ENCODE measurements at regions not wholly inside any gene's neighbourhood (a gene's known extent, or its start where the extent isn't known, plus 50 kb on each side); places are given as distances from the start of the nearest gene placed in this dataset.
A peak's percentile ranks its signal among the peaks of the same experiment; 100 is the strongest.

- Histone ChIP-seq H3K36me3 (no peaks in the 10 kb centered on the region), H3K9me3 (replicated peaks) (no peaks in the 10 kb centered on the region), H3K4me1 (peaks cover 10% of the 10 kb centered on the region), H3K4me3 (no peak overlapping the region), H3K27ac (replicated peaks) (no peak overlapping the region), H3K27me3 (ENCODE audit: low read depth) (no peaks in the 10 kb centered on the region)
- no peak for DNase-seq
- intact Hi-C loops (cut with micrococcal nuclease), result no loop called here
- no peak for TF ChIP-seq CTCF (IDR thresholded peaks at IDR 0.05; ENCODE audit: borderline replicate concordance)
Observed at GRCh38 chr5:58115811-58116210, 344.1 kb downstream of the PLK2 start.

DNA sequence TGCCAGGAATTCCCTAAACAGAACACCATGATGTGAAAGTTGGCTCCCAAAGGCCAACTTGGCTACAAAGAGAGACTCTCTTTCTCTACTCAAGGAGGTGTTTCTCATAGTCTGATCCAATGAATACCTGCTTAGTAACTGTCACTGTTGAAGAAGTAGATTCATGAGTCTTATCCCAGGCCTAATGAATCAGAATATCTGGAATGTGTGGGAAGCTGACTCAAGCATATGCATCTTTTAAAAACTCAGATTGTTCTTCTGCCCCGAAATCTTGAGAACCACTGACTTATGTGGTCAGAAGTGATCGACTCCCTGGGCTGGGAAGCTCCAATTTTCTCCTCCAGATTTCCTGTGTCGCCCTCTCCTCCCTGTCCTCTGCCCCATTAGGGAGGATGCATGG, 345.6 kb downstream of the PLK2 start:
- no peaks in the 10 kb centered on the region for H3K36me3 ChIP-seq
- no peak for DNase-seq
- H3K27me3 ChIP-seq (ENCODE audit: low read depth), result no peaks in the 10 kb centered on the region
- no peak for TF ChIP-seq CTCF (IDR thresholded peaks at IDR 0.05; ENCODE audit: borderline replicate concordance)
- H3K4me1 ChIP-seq, result peaks cover 10% of the 10 kb centered on the region
- no peaks in the 10 kb centered on the region for H3K9me3 ChIP-seq (replicated peaks)
- no peak overlapping the region for H3K27ac ChIP-seq (replicated peaks)
- no peak overlapping the region for H3K4me3 ChIP-seq
- intact Hi-C loops (cut with micrococcal nuclease), result no loop called here

DNA sequence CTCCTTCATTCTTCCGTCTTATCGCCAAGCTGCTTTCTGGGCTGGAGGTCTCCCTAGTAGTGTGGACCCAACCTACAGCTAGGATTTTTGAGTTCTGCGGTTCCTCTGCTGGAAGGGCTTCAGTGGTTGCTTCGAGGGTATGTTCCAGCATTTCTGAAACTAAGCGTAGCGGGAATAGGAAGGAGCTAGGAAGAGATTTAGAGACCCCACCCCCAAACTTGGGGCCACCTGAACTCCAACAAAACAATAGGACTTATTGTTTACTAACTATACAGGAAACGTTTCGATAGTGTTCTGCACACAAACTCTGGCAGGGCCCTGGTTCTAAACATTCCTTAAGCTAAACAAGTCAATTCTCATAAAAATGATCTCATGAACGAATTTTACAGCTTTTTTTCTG, 346.7 kb downstream of the PLK2 start:
- peak overlapping the region; percentile 65 for H3K27ac ChIP-seq (replicated peaks)
- no peaks in the 10 kb centered on the region for H3K27me3 ChIP-seq (ENCODE audit: low read depth)
- H3K4me3 ChIP-seq, result no peak overlapping the region
- DNase-seq, result no peak
- H3K36me3 ChIP-seq, result no peaks in the 10 kb centered on the region
- peaks cover 10% of the 10 kb centered on the region for H3K4me1 ChIP-seq
- intact Hi-C loops (cut with micrococcal nuclease), result no loop called here
- no peaks in the 10 kb centered on the region for H3K9me3 ChIP-seq (replicated peaks)
- no peak for TF ChIP-seq CTCF (IDR thresholded peaks at IDR 0.05; ENCODE audit: borderline replicate concordance)

GRCh38 chr5:58108511-58108910, 351.4 kb downstream of the PLK2 start:
- Histone ChIP-seq H3K27me3 (ENCODE audit: low read depth) (no peaks in the 10 kb centered on the region), H3K36me3 (no peaks in the 10 kb centered on the region), H3K9me3 (replicated peaks) (no peaks in the 10 kb centered on the region), H3K4me3 (no peak overlapping the region), H3K4me1 (peaks cover 2% of the 10 kb centered on the region), H3K27ac (replicated peaks) (no peak overlapping the region)
- no peak for TF ChIP-seq CTCF (IDR thresholded peaks at IDR 0.05; ENCODE audit: borderline replicate concordance)
- intact Hi-C loops (cut with micrococcal nuclease), result no loop called here
- no peak for DNase-seq

- H3K4me3 ChIP-seq, result no peak overlapping the region
- intact Hi-C loops (cut with micrococcal nuclease), result no loop called here
- H3K27me3 ChIP-seq (ENCODE audit: low read depth), result no peaks in the 10 kb centered on the region
- H3K27ac ChIP-seq (replicated peaks), result no peak overlapping the region
- H3K4me1 ChIP-seq, result no peaks in the 10 kb centered on the region
- DNase-seq, result no peak
- TF ChIP-seq CTCF (IDR thresholded peaks at IDR 0.05; ENCODE audit: borderline replicate concordance), result no peak
- no peaks in the 10 kb centered on the region for H3K36me3 ChIP-seq
- H3K9me3 ChIP-seq (replicated peaks), result no peaks in the 10 kb centered on the region
Observed at GRCh38 chr5:58107704-58108103, 352.2 kb downstream of the PLK2 start.
